ENCODE measurements at regions not wholly inside any gene's neighbourhood (a gene's known extent, or its start where the extent isn't known, plus 50 kb on each side); places are given as distances from the start of the nearest gene placed in this dataset.
A peak's percentile ranks its signal among the peaks of the same experiment; 100 is the strongest.
"Not testable (repeated sequence)": the region's sequence is repeated elsewhere in the genome, so short reads cannot be mapped to it uniquely, and the experiment has no call there.

- no peak overlapping the region for H3K4me3 ChIP-seq (ENCODE audit: severe bottlenecking)
- DNase-seq (ENCODE audit: low spot score) (no peak), ATAC-seq (ENCODE audit: low read depth) (no peak)
- no peaks in the 10 kb centered on the region for H3K36me3 ChIP-seq (ENCODE audit: low read depth)
- no peaks in the 10 kb centered on the region for H3K4me1 ChIP-seq (ENCODE audit: insufficient read depth, poor library complexity, severe bottlenecking)
- no peaks in the 10 kb centered on the region for H3K27me3 ChIP-seq (ENCODE audit: insufficient read depth, poor library complexity, severe bottlenecking)
- H3K27ac ChIP-seq (ENCODE audit: poor library complexity, severe bottlenecking), result no peak overlapping the region
- TF ChIP-seq CTCF (IDR thresholded peaks at IDR 0.05; ENCODE audit: poor library complexity, severe bottlenecking), result no peak
- no peaks in the 10 kb centered on the region for H3K9me3 ChIP-seq (ENCODE audit: severe bottlenecking)
Measured at GRCh38 chr13:103894626-103895025, 828.4 kb upstream of the SLC10A2 start.

GRCh38 chr13:103884101-103884723 is 818.0 kb upstream of the SLC10A2 start:
- TF ChIP-seq CTCF (IDR thresholded peaks at IDR 0.05; ENCODE audit: poor library complexity, severe bottlenecking), result no peak
- no peak overlapping the region for H3K4me3 ChIP-seq (ENCODE audit: severe bottlenecking)

GRCh38 chr13:103883698-103884097 is 817.5 kb upstream of the SLC10A2 start:
- H3K27me3 ChIP-seq (ENCODE audit: insufficient read depth, poor library complexity, severe bottlenecking), result no peaks in the 10 kb centered on the region
- no peak for TF ChIP-seq CTCF (IDR thresholded peaks at IDR 0.05; ENCODE audit: poor library complexity, severe bottlenecking)
- H3K4me3 ChIP-seq (ENCODE audit: severe bottlenecking), result no peak overlapping the region
- no peaks in the 10 kb centered on the region for H3K9me3 ChIP-seq (ENCODE audit: severe bottlenecking)
- ATAC-seq (ENCODE audit: low read depth), result no peak
- no peak overlapping the region for H3K27ac ChIP-seq (ENCODE audit: poor library complexity, severe bottlenecking)
- H3K36me3 ChIP-seq (ENCODE audit: low read depth), result no peaks in the 10 kb centered on the region
- peaks cover 5% of the 10 kb centered on the region for H3K4me1 ChIP-seq (ENCODE audit: insufficient read depth, poor library complexity, severe bottlenecking)
- no peak for DNase-seq (ENCODE audit: low spot score)

More at GRCh38 chr13:103884101-103884723, 818.0 kb upstream of the SLC10A2 start:
- no peaks in the 10 kb centered on the region for H3K9me3 ChIP-seq (ENCODE audit: severe bottlenecking)
- no peaks in the 10 kb centered on the region for H3K36me3 ChIP-seq (ENCODE audit: low read depth)
- ATAC-seq (ENCODE audit: low read depth) (no peak), DNase-seq (ENCODE audit: low spot score) (no peak)
- H3K27ac ChIP-seq (ENCODE audit: poor library complexity, severe bottlenecking), result no peak overlapping the region
- no peaks in the 10 kb centered on the region for H3K27me3 ChIP-seq (ENCODE audit: insufficient read depth, poor library complexity, severe bottlenecking)
- H3K4me1 ChIP-seq (ENCODE audit: insufficient read depth, poor library complexity, severe bottlenecking), result peaks cover 5% of the 10 kb centered on the region

- Histone ChIP-seq H3K27me3 (ENCODE audit: insufficient read depth, poor library complexity, severe bottlenecking) (peaks cover 2% of the 10 kb centered on the region), H3K36me3 (ENCODE audit: low read depth) (no peaks in the 10 kb centered on the region), H3K4me3 (ENCODE audit: severe bottlenecking) (no peak overlapping the region), H3K4me1 (ENCODE audit: insufficient read depth, poor library complexity, severe bottlenecking) (peaks cover 5% of the 10 kb centered on the region), H3K27ac (ENCODE audit: poor library complexity, severe bottlenecking) (no peak overlapping the region), H3K9me3 (ENCODE audit: severe bottlenecking) (no peaks in the 10 kb centered on the region)
- DNase-seq (ENCODE audit: low spot score), result peak; percentile 88
- peak; percentile 99 for ATAC-seq (ENCODE audit: low read depth)
- peak; percentile 83 for TF ChIP-seq CTCF (IDR thresholded peaks at IDR 0.05; ENCODE audit: poor library complexity, severe bottlenecking)
Measured at GRCh38 chr13:103883164-103883563, 816.9 kb upstream of the SLC10A2 start.

- not testable (repeated sequence) for ATAC-seq (ENCODE audit: low read depth); DNase-seq (ENCODE audit: low spot score); H3K36me3 ChIP-seq (ENCODE audit: low read depth); H3K4me1 ChIP-seq (ENCODE audit: insufficient read depth, poor library complexity, severe bottlenecking); H3K4me3 ChIP-seq (ENCODE audit: severe bottlenecking); H3K27me3 ChIP-seq (ENCODE audit: insufficient read depth, poor library complexity, severe bottlenecking); H3K27ac ChIP-seq (ENCODE audit: poor library complexity, severe bottlenecking); H3K9me3 ChIP-seq (ENCODE audit: severe bottlenecking)
Measured at GRCh38 chr13:103880146-103880545, 813.9 kb upstream of the SLC10A2 start.

All from RWPE2 (cell line).